ENCODE measurements at regions not wholly inside any gene's neighbourhood (a gene's known extent, or its start where the extent isn't known, plus 50 kb on each side); places are given as distances from the start of the nearest gene placed in this dataset.

DNA sequence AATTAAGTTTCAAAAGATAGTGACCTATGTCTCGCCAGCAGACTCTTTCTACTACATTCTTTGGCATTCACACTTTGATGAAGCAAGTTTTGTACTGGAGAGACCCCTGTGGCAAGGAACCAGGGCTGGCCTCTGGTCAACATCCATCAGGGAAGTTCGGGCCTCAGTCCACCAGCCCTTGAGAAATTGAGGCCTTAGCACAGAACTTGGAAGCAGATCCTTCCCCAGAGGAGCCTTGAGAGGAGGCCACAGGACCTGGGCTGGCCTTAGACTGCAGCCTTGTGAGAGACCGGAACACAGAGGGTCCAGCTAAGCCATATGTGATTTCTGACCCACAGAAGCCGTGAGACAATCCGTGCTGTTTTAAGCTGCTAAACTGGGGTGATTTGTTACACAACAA, 317.9 kb downstream of the ZSWIM6 start:
- TF ChIP-seq POLR2A (IDR thresholded peaks at IDR 0.05): no peak
- TF ChIP-seq, protein P1, sequence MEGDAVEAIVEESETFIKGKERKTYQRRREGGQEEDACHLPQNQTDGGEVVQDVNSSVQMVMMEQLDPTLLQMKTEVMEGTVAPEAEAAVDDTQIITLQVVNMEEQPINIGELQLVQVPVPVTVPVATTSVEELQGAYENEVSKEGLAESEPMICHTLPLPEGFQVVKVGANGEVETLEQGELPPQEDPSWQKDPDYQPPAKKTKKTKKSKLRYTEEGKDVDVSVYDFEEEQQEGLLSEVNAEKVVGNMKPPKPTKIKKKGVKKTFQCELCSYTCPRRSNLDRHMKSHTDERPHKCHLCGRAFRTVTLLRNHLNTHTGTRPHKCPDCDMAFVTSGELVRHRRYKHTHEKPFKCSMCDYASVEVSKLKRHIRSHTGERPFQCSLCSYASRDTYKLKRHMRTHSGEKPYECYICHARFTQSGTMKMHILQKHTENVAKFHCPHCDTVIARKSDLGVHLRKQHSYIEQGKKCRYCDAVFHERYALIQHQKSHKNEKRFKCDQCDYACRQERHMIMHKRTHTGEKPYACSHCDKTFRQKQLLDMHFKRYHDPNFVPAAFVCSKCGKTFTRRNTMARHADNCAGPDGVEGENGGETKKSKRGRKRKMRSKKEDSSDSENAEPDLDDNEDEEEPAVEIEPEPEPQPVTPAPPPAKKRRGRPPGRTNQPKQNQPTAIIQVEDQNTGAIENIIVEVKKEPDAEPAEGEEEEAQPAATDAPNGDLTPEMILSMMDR (IDR thresholded peaks at IDR 0.05): no peak
